GM18870 (cell line): ENCODE measurements at regions not wholly inside any gene's neighbourhood (a gene's known extent, or its start where the extent isn't known, plus 50 kb on each side); places are given as distances from the start of the nearest gene placed in this dataset.
"Not testable (repeated sequence)": the region's sequence is repeated elsewhere in the genome, so short reads cannot be mapped to it uniquely, and the experiment has no call there.

Source experiments
- ATAC-seq: cut with Tn5 transposase; IDR thresholded peaks from one replicate; pipeline ENCODE4 v1.9.1; 2021; ENCODE audit warnings: moderate library complexity; ENCODE audit not compliant: unreplicated experiment

- ATAC-seq = no peak
These were observed 437.7 kb upstream of the MEF2C start for GRCh38 chr5:89320421-89321277.

GRCh38 chr5:89317838-89318237 lies 434.9 kb upstream of the MEF2C start:
- ATAC-seq = not testable (repeated sequence)

DNA sequence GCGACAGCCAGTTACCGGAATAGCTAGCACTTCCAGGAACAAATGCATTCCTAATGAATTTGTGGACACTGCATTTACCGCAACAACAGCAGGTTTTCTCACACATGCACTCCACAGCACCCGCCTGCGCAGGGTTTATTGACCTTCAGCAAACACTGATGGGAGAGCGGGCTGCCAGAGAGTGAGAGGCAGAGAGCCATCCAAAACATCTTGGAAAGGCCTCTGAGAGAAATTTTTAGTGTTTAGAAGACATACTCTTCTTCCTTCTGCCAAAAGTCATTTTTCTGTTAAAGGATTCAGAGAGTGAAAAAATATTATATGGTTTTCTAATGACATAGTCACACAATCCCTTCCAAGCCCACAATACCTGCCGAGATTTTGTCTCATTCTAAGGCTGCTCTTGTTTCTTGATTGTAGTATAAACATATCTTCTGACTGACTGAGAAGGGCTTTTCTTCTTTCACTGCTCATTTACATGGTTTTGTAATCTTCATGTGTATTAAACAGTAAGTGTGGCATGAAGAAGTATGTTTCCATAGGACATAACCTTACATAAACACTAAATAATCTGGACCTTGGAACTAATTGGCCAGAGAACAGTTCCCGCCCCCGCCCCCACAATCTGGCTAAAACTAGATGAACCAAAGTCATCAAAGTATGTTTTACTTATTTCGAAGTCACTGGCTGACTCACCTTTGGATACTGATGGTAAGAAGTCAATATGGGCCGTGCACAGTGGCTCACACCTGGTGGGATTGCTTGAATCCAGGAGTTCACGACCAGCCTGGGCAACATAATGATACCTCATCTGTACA lies 432.5 kb upstream of the MEF2C start:
- no peak for ATAC-seq

DNA sequence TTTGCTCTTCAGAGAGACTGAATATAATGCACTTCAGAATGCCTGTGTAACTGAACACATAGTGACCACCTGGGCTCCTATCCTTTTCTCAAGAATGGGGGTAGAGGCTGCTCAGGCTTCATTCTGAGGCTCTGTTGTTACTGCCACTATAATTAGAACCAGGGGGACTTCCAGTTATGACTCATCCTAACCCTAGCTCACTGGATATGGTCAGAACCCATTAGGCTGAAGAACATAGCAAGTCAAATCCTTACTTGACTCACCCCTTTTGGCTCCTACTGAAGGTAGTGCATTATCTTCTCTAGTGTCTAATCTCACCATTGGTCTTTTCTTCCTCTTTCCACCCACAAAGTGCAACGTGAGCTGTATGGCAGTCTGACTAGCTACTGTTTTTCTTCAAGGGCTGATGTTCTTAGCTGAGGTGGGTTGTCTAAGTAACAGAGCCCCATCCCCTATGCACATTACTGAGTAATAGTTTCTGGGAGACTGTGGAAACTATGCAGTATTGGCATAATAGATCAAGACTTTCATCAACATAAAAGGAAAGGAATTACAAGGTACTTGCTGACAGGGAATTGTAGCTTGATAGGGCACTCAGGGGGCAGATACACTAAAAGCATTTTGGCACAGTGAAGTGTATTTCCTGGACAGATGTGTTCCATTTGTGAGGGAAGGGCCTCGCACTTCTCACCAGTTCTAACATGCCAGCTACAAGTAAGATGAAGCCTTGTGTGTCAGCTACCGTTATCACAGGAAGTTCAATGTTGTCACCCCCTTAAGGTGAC lies 431.0 kb upstream of the MEF2C start:
- ATAC-seq = peak; percentile 97

GRCh38 chr5:89313044-89313443 lies 430.1 kb upstream of the MEF2C start:
- ATAC-seq = no peak

DNA sequence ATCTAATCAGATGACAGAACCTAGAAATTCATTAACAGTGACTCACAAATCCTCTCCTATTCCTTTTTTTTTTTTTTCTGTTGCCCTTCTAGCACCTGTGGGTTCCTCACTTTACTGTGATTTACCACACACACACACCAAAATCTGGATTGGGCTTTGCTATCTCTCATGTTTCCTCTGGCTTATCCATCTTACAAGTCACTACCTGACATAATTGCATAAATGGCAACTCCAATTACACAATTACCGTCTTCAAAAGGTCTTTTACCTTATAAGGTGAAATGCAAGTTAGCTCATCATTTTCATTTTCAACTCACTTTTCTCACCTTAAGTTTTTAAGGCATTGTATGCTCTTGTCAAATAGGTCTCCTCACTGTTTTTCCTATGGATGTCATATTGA lies 426.3 kb upstream of the MEF2C start:
- ATAC-seq = no peak

DNA sequence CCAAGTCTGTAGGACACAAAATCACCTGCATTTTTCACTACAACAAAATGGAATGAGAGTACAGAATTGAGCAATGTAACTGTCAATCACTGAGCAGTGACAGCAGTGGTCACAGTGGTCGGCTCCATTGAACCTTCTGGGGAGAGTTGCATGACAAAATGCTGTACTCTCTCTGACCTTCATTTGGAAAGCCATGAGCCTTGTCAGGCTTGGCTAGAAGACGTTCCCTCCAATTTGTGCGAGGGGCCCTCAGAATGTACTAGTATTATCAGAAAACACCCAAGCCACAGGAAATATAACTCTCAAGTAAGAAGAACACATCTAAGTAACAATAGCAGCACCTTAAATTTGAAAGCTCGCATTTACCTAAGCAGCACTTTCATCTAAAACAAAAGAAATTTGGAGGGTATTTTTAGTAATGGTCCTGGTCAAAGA lies 425.6 kb upstream of the MEF2C start:
- ATAC-seq = peak; percentile 88

DNA sequence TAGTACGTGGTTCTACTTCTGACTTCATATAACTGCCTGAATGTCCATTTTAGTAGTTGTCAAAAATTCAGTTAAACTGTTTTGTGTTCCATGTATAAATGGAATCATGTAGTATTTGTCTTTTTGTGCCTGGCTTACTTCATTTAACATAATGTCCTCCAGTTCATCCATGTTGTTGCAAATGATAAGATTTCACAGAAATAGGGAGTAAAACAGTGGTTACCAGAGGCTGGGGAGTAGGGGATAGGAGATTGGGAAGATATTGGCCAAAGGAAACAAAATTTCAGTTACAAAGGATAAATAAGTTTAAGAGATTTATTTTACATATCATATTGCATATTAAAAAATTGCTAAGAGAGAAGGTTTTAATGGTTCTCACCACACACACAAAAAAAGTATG lies 425.0 kb upstream of the MEF2C start:
- no peak for ATAC-seq

- not testable (repeated sequence) for ATAC-seq
These were observed 424.2 kb upstream of the MEF2C start for GRCh38 chr5:89307141-89307540.

DNA sequence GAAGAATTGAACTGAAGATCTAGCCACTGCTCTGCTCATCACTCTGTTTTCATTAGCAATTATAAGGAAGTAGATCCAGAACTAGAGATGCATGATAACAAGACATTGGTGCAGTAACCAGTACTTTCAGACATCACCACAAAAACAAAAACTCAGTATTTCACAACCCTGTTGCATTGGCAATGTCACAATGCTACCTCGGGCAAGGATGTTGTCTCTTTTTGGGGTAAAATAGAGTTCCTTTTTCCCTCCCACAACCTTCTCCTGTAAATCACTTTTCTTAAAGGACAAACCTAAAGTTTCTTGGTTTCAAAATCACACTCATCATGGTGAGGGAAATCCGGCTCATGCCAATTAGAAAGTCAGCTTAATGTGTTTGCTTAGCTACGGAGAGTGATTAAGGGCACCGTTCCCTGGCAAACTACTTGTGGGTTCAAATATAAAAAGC lies 420.1 kb upstream of the MEF2C start:
- ATAC-seq = peak; percentile 51

- ATAC-seq = no peak
These were observed 419.3 kb upstream of the MEF2C start for GRCh38 chr5:89302102-89302891.

- ATAC-seq = peak; percentile 62
These were observed 418.5 kb upstream of the MEF2C start for GRCh38 chr5:89301321-89302025.

DNA sequence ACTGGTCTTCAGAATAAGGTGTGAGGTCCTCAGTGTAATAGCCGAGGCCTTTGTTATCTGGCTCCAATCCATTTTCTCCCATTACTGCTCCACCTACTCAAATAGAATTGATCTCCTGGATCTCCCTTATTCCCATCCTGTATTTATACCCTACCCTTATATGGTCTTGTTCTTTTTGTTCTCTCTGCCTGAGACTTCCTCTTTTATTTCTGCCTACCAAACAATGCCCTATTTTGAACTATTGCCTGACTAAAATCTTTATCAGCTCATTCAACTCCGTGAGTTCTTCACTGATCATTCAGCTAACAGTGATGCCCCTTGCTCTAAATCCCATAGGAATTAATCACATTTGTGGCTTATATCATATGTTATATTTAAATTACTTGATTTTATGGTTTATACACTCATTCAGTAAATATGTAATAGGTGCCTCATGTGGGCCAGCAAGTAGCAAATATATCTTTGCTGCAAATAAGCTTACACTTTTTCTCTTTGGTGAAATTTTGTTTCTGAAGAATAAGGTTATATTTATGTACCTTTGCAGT lies 417.5 kb upstream of the MEF2C start:
- no peak for ATAC-seq

DNA sequence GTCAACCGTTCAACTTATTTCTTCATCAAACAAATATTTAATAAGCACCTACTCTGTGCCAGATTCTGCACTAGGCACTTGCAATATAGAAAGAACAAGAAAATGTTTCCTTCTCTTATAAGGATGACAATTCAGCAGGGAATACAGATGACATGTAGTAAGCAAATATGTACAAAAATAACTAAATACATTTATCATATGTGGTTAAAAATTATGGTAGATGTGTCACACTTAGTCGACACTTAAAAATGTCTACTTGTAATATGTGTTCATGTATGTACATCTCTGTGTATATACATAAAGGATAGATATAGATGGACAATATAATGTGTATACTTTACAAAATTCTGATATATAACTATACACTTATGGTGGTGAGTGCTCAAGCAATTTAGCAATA lies 417.0 kb upstream of the MEF2C start:
- ATAC-seq = no peak

GRCh38 chr5:89297066-89297465 lies 414.1 kb upstream of the MEF2C start:
- ATAC-seq = no peak

DNA sequence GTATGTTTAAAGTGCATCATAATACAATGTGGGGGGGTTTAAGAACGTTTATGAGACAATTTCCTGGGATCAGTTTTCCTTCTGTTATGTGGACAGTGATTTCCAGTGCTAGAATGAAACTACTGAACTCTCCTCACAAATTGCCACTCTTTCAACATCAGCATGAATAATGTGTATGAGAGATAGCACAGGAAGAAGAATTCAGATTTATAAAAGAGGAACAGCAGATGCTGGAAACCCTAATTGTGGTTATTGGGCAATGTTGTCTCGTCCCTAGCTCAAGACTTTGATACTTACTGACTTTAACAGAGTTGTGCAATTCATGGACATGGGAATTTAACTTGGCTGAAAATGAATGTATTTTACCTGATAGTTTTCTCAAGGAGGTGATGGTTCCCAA lies 410.8 kb upstream of the MEF2C start:
- no peak for ATAC-seq

DNA sequence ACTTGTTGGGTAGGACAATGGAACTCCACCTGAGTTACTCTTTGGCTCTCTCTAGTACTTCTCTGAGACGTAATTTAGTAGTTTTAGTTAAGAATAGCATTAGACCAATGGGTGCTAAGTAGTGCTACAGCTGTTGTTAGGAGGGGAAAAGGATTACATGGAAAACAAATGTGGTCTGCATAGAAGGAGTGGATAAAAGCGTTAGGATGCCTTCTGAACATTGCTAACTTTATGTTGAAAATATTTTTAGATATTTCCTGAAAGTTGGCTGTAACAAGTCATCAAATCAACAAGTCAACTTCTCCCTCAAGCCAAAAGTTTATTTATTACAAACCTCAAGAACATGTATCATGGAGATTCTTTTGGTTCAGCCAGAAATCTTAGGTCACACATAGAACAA lies 409.5 kb upstream of the MEF2C start:
- no peak for ATAC-seq

- ATAC-seq = no peak
These were observed 406.6 kb upstream of the MEF2C start for GRCh38 chr5:89289604-89290003.

- no peak for ATAC-seq
These were observed 405.0 kb upstream of the MEF2C start for GRCh38 chr5:89287964-89288363.
